ENCODE measurements at regions not wholly inside any gene's neighbourhood (a gene's known extent, or its start where the extent isn't known, plus 50 kb on each side); places are given as distances from the start of the nearest gene placed in this dataset.

- TF ChIP-seq JUND (IDR thresholded peaks at IDR 0.05; ENCODE audit: low read depth, low read length) (no peak), CTCF (IDR thresholded peaks at IDR 0.05 in 2 of 3, conservative IDR thresholded peaks at IDR 0.05 in 1 of 3; ENCODE audit: control insufficient read depth in 2 of 3, extremely low read depth in 1 of 3, insufficient read depth in 1 of 3, low read depth in 3 of 3, low read length in 3 of 3) (no peak), BRCA1 (IDR thresholded peaks at IDR 0.05; ENCODE audit: low read depth, low read length) (no peak), TCF12 (IDR thresholded peaks at IDR 0.05; ENCODE audit: low read depth, low read length) (no peak)
These were observed 74.0 kb upstream of the LIPC start for GRCh38 chr15:58357529-58358476.
